ENCODE measurements at regions not wholly inside any gene's neighbourhood (a gene's known extent, or its start where the extent isn't known, plus 50 kb on each side); places are given as distances from the start of the nearest gene placed in this dataset.

- ATAC-seq (no peak), DNase-seq (no peak)
- no peak for TF ChIP-seq CTCF (IDR thresholded peaks at IDR 0.05)
- H3K27ac ChIP-seq: no peak overlapping the region
- no peaks in the 10 kb centered on the region for H3K9me3 ChIP-seq
- no peaks in the 10 kb centered on the region for H3K27me3 ChIP-seq
- no peak overlapping the region for H3K4me3 ChIP-seq
- intact Hi-C loops (cut with DNase I): no loop called here
- no peaks in the 10 kb centered on the region for H3K4me1 ChIP-seq
- H3K36me3 ChIP-seq: no peaks in the 10 kb centered on the region
- WGBS, 2 donors: 85 to 90% methylated on average over 24 of the region's 24 CpGs
Measured at GRCh38 chr12:34205401-34205800, 183.1 kb downstream of the ALG10 start.

- no peak for TF ChIP-seq CTCF (IDR thresholded peaks at IDR 0.05)
- ATAC-seq: no peak
- no peaks in the 10 kb centered on the region for H3K9me3 ChIP-seq
- no peak for DNase-seq
- H3K4me1 ChIP-seq: no peaks in the 10 kb centered on the region
- H3K27me3 ChIP-seq: no peaks in the 10 kb centered on the region
- no peak overlapping the region for H3K4me3 ChIP-seq
- H3K27ac ChIP-seq: no peak overlapping the region
- 69 to 73% methylated on average over 18 of the region's 18 CpGs for whole genome bisulfite sequencing, 2 donors
- intact Hi-C loops (cut with DNase I): no loop called here
- no peaks in the 10 kb centered on the region for H3K36me3 ChIP-seq
Measured at GRCh38 chr12:34206061-34206785, 183.9 kb downstream of the ALG10 start.

GRCh38 chr12:34207858-34208257, 185.6 kb downstream of the ALG10 start:
- H3K36me3 ChIP-seq: no peaks in the 10 kb centered on the region
- intact Hi-C loops (cut with DNase I): no loop called here
- H3K4me3 ChIP-seq: no peak overlapping the region
- H3K27me3 ChIP-seq: no peaks in the 10 kb centered on the region
- no peaks in the 10 kb centered on the region for H3K9me3 ChIP-seq
- DNase-seq: no peak
- WGBS, 2 donors: 93 to 96% methylated on average over 11 of the region's 11 CpGs
- H3K4me1 ChIP-seq: no peaks in the 10 kb centered on the region
- no peak for ATAC-seq
- no peak overlapping the region for H3K27ac ChIP-seq
- TF ChIP-seq CTCF (IDR thresholded peaks at IDR 0.05): no peak

GRCh38 chr12:34208331-34209258, 186.3 kb downstream of the ALG10 start:
- Histone ChIP-seq H3K27ac (no peak overlapping the region), H3K36me3 (no peaks in the 10 kb centered on the region), H3K4me3 (no peak overlapping the region), H3K27me3 (no peaks in the 10 kb centered on the region), H3K4me1 (no peaks in the 10 kb centered on the region), H3K9me3 (no peaks in the 10 kb centered on the region)
- ATAC-seq (no peak), DNase-seq (no peak)
- intact Hi-C loops (cut with DNase I): no loop called here
- 79 to 82% methylated on average over 39 to 41 of the region's 41 CpGs for WGBS, 2 donors
- TF ChIP-seq CTCF (IDR thresholded peaks at IDR 0.05): no peak
